Activated CD4-positive, CD25-positive, alpha-beta regulatory T cell treated with anti-CD3 and anti-CD28 coated beads, Interleukin-2, amount 50 U/mL, for 16 hours (primary cell): ENCODE measurements at regions not wholly inside any gene's neighbourhood (a gene's known extent, or its start where the extent isn't known, plus 50 kb on each side); places are given as distances from the start of the nearest gene placed in this dataset.

Experiments used
- DNase-seq: peaks from one replicate; pipeline ENCODE4 v3.0.0-alpha.2; 2020; ENCODE audit warnings: low read depth, low spot score

DNA sequence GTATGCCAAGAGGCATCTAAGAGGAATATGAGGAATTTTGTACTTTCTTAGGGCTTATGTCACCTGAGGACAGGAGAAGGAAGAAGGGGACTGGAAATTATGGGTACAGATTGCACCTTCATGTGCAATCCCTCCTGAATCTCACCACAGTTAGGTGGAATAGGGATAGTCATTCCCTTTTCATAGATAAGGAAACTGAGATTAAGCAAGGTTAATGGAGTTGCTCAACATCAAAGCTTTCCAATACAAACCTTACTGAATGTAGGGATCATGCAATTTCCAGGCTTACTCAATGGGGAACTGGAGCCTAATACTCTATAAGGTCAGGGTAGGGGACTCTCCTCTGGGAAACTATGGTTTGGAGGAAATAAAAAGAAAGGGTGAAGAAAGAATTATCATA, 133.0 kb downstream of the C11orf87 start:
- no peak for DNase-seq

DNA sequence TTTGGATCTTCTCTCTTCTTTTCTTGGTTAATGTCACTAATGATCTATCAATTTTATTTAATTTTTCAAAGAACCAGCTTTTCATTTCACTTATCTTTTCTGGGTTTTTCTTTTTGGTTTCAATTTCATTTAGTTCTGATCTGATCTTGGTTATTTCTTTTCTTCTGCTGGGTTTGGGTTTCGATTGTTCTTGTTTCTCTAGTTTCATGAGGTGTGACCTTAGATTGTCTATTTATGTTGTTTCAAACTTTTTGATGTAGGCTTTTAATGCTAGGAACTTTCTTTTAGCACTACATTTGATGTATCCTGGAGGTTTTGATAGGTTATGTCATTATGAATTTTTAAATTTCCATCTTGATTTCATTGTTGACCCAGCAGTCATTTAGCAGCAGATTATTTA, 142.3 kb downstream of the C11orf87 start:
- no peak for DNase-seq

DNA sequence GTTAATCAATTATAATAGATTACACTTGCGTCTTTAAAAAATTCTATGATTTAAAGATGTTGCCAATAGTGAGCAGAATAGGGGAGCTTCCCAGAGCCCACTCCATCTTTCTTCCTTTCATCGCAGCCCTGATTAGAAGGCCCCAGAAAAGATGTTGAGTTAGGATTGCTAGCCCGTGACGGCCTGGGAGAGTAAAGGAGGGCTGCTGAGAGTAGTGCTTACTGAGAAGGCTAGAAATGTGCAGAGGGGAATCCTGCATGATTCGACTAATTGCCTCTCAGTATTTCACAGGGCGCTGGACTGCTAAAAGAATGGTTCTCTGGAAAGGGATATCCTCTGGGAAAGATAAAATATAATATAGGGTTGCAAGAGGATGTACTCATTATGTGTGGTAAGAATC, 160.5 kb downstream of the C11orf87 start:
- no peak for DNase-seq

DNA sequence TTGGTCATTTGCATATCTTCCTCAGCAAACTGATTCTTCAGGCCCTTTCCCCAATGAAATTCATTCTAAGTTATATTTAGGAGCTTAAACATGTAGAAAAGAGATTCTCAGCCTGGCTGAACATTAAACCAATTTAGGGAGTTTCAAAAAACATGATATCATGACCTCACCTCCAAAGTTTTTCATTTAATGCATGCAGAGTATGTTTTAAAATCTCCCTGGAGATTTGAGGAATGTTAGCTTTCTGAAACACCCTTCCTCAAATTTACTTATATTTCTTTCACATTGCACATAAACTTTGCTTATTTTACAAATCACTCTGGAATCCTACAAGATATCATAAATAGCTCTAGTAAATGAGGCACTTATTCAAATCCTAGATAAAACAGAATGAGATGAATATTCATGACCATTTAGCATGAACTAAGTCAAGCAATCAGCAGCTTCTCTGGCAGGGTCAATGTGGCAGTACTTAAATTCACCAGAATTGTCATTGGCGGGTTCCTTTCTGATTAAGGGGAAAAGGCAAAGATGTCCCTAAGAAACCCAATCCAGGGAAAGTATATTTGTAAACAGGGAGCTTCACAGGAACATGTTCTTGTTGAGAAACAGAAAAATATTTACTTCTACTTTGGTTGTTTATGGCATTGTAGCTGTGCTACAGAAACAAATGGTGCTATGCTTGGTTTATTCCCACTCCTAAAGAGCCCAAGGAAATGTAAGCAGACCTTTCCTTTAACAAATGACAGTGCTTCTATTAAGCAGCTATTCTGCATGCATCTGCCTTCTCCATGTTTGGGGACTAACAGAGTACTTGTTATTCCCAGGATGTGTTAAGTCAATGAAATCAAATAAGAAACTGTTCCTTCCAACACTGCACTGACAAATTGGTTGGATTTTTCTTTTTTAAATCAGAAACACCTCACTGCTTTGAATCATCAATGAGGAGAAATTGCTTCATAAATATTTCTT, 162.3 kb downstream of the C11orf87 start:
- DNase-seq: no peak

DNA sequence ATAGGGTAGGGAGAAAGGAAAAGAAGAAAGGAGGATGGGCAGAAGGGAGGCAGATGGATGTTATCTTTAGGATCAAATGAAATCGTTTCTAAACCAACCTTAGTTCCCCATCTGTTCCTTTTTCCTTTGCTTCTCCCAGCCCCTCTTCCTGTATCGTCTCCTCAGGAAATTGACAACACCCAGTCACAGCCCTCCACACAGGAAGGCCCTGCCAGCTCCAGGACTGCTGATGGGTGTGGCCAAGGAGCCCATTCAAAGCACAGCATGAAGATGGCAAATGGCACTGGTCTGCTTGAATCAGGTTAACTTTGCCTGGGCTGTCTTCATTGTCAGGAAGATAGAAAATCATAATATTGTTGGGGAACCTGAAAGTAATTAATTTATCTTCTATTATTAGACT, 164.8 kb downstream of the C11orf87 start:
- DNase-seq: no peak

DNA sequence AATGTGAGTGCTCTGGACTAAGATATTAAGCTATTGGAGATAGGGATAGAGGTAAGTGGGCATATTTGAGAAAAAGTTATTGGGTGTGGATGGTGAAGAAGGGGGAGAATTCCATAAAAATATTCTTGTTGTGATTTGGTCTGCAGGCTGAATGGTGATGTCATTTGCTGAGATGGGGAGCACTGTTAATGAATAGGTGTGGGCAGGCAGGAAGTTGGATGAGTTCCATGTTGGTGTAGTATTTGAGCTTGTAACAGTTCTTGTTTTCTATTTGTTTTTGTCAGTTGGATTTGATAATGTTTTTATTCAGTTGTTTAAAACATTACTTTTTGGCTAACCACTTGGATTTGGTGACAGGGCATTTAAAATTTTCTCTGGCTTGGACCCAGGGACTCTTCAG, 168.8 kb downstream of the C11orf87 start:
- DNase-seq: no peak

DNA sequence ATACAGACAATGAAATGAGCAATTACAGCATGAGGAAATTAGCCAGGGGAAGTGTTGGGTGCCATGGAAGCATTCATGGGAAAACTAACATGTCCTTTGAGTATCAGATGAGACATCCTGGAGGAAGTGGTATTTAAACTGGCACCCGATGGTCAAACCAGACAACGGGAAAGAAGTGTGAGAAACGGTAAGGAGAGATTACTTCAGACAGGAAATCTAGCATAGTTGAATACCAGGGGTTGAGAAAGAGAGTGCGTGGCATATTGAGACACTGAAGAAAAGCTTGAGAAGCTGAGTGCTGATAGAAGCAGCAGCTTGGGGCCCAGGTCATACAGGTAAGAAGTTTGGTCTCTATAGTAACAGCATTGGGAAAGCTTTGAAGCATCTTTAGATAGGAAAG, 175.3 kb downstream of the C11orf87 start:
- no peak for DNase-seq

DNA sequence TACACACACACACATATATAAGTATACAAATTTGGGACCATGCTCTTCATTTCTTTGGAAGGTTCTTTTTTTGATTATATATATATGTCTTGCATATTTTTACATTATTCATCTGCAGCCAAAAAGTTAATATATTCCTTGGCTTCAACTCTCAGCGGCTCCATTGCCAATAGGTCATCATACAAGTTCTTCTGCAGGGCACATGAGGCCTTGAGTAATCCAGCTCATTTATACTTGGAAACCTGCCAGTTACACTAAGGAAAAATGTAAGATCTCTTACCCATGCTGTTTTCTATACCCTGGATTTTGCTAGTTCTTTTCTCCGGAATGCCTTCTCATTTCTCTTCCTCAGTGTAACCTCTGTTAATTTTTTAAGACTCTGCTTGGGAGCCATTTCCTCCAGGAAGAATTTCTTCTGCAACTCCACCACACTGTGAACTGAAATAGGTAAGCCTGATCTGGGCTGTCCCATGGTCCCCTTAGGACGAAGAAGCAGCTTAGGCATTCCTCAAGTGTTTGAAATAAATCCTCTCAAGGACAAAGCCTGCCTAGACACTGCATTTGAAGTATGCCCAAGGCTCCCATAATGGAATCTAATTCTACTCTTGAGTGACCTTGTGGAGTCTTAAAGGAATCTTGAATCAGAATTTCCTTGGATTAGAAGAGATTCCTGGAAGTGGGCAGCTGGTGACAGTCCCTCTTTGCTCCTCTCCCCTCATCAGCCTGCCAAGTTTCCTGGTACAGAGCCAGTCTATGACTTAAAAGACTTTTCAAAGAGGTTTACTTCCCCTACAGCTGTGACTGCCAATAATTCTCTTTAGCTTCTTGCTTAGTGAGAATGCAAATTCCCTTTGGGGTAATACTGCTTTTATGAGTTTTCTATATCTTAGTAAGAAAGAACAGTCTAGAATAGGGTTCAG, 182.8 kb downstream of the C11orf87 start:
- DNase-seq: no peak

DNA sequence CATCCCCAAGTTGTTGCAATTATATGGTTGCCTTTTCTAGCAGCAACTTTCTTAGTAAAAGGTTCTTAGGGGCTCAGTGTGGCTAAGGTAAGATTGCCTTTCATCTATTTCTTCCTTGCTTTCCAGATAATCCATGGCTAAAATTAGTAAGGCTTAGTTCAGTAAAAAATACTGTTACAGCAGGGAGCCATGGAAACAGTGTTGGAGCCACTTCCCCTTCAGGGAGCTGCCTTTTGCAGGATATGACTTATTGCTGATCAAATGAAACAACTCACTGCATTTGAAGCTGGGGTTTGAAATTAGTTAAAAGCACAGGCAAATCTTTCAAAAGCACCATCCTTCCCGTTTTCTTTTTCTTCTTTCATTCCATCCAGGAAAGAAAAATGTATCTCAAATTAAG, 184.3 kb downstream of the C11orf87 start:
- no peak for DNase-seq

DNA sequence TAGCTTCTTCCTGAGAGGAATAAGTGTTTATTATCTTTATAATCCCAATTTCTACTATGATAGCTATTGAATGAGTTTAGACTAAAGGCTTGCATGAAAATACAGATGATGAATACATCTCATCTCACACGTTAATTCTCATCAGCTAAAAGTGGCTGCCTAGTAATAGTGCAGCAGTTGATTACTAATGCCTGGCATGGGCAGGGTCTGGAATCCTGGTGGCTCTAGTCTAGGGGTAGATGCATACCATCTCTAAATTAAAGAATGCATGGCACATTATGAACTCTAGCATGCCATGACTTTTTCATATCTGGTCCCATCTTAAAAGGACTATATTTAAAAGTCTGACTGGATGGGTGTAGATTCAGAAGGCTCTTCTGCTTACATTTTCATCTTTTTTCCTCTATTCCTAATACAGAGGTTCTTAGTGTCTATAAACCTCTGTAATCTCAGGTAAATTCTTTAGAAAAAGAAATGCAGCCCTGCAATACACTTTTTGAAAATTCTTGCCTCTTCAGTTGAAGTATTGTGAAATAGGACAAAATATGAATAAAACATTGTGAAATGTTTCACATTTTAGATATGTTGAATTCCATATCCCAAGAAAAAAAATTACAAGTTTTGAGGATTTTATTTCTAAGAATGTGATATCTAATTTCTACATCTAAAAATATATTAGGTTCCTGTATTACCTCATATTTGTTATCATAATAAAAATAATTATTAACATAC, 187.6 kb downstream of the C11orf87 start:
- DNase-seq: no peak

DNA sequence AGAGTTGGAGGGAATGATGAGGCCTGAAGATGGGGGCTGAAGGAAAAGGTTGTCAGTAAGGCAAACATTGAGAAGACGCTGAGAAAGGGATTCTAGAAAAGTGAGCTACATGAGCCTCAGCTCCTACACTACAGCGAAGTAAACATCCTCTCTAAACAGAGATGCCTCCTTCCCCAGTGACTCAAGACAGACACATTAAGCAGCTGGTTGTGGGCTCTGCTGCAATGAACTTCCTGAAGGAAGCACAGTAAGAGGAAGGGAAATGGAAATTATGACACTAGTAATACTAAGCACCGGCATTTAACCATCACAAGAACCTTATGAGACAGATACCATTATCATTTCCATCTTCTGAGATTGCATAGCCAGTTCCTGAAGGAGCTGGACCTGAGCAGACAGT, 190.5 kb downstream of the C11orf87 start:
- DNase-seq: no peak

DNA sequence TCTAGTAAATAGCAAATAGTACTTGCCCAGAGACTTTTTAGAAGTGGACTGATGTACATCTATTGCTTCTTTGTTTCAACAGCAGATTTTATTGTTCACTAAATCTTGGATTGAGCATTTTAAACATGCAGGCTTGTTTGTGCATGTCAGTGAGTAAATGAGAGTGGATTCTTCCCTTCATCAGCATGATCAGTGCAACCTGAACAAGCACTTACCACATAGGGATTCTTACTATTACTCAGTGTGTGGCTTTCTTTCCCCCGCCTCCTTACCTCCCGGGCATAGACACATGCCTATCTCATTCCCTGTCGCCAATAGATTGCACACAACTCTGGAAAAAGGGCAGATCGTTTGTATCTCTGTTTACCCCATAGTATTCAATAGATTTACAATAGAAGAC, 197.5 kb downstream of the C11orf87 start:
- DNase-seq: no peak

DNA sequence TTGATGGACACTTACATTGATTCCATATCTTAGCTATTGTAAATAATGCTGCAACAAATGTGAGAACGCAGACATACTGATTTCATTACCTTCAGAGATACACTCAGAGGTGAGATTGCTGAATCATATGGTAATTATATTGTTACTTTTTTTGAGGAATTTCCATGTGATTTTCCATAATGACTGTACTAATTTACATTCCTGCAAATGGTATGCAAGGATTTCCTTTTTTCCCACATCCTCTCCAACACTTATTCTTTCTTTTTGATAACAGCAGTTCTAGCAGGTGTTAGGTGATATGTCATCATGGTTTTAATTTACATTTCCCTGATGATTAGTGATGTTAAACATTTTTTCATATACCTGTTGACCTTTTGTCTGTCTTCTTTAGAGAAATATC, 207.7 kb downstream of the C11orf87 start:
- DNase-seq: no peak

DNA sequence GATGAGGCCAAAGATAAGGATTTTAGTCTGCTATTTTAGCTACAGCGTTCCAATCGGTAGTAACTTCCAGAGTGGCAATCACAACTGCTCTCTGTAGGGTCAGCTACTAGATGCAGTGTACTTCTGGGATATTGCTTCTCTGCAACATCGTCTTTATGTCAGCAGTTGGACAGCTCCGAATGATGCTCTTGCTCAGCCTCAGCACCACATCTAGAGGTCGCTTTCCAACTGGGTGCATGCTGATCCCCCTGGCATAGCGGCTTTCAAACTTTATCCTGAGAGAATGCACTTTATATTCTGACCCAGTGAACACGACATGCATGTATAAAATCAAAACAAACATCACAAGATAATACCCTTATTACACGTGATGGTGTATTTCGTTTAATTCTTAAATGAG, 219.6 kb downstream of the C11orf87 start:
- no peak for DNase-seq

DNA sequence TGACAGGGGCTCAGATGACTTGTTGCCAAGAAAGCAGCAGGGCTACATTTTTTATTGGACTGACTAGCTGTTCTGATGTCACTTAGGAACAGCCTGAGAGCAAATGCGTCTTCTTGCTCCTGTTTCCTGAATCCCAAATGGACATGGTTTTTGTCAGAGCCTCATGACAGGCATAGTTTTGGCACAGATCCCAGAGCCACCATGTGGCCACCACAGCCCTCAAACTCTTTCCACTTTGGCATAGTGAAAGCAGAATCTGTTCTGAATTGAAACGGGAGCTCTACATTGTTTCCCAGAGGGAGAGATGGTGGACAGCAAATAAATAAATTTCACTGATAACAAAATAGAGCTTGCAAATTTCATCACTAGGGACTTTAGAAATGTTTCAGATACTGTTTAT, 222.2 kb downstream of the C11orf87 start:
- DNase-seq: no peak

DNA sequence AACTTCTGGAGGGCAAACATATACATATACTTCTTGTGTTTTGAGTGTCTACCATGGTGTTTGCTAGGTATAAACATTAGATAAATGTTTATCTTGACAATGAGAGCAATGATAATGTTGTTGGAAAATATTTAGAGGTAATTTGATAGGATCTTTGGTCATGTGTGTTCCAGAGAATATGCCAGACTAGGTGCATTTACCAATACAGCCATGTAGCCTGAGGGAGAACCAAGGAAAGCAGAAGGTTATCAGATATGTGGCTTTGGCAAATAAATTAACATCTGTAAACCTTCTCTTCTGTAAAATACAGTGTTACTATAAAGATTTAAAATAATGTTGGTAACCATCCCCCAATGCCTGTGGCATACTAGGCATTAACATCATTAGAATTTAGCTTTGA, 226.8 kb downstream of the C11orf87 start:
- DNase-seq: no peak

DNA sequence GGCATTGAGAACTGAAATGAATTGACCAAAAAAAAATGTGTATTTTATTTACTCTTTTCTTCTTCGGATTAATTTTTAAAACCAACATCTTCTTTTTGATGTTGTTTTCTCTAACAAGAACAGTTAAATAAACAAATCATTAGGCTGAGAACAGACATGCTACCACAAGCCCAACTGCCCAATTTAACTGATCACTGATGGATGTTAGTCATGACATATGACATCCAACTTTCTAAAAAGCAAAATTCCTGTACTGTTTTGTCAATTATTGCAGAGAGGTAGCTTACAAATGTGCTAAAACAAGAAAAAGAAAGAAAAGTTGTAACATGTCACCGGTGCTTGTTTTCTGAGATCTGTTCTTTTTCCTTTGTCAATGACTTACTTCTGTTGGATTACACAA, 232.1 kb downstream of the C11orf87 start:
- no peak for DNase-seq

DNA sequence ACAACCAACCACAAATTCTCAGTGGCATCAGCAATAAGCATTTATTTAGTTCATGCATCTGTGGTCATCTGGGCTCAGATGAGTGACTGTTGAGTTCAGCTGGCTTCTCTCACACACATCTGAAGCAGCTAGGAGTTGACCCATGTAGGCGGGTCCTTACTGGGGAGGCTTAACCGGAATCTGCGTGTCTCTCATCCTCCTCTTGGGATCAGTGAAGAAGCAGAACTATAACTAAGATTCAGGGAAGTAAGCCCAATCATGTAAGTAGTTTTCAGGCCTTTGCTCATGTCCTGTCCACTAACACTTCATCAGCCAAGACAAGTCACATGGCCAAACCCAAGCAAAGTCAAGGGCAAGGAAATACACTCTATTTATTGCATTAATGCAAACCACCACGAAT, 236.2 kb downstream of the C11orf87 start:
- DNase-seq: no peak

DNA sequence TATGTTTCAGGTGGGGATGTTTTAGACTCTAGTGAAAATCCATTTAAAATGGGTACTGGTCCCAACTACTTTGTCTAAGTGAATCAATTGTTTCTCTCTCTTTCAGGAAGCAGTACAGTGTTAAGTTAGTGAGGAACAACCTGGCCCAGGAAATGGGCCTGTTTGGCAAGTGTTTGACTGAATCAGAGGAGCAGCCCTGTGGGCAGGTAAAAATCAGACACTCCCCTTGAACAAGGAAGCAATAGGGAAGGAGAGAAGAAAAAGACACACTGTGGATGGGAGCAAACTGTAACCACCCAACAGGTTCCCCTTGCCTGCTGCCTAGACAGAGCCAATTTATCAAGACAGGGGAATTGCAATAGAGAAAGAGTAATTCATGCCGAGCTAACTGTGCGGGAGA, 245.7 kb downstream of the C11orf87 start:
- no peak for DNase-seq

DNA sequence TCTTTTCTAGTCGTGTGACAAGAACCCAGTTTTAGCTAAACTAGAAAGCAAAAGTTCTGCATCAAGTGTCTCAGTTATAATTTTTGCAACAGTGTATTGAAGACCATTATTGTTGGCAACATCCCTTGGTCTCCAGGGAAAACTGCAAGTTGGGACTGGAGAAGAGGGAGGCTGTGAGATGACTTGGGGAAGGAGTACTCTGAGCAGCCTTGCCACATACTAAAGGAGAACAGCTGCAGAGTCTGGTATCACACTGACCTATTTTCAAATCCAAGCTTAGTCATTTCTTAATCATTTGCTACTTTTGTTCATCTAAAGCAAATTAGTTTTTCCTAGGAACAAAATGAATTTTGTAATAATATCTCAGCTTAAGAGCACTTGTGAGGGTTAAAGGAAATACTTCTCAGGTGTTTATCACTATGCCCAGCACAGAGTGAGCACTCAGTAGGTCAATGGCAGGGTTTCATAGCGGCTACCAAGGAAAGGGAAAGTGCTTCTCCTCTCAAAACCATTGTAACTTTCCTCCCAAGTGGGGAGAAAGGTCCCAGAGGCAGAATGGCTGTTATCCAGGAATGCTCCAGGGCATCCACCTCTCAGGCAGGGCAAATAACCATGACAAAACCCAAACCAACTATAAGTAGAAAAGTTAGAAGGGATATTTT, 247.1 kb downstream of the C11orf87 start:
- no peak for DNase-seq

DNA sequence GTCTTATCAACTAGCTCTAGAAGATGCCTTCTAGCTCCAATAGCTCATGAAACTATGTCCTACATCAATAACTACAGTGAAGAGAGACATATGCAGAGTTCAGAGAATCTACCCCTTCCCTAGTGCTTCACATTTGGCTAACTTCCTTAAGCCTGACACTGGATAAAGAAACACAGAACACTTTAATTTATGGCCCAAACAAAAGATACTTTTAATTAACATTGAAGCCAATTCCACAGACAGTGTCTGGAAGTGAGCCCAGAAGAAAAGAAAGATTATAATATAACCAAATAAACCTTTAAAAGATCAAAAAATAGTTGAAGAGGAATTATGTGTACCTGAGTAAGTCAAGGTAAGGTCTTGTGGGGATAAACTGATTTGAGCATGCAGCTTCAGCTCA, 255.2 kb downstream of the C11orf87 start:
- no peak for DNase-seq
